Muscle of leg (tissue), 3 donors: ENCODE measurements at regions not wholly inside any gene's neighbourhood (a gene's known extent, or its start where the extent isn't known, plus 50 kb on each side); places are given as distances from the start of the nearest gene placed in this dataset.

ENCODE experiments used
- DNase-seq: peaks from one replicate; pipeline ENCODE4 v3.0.0; 2013
- H3K27ac ChIP-seq: one replicate; pipeline ENCODE4 v1.5.1; 2013; ENCODE audit warnings: mild to moderate bottlenecking, low read length, control low read depth
- H3K27me3 ChIP-seq: one replicate; pipeline ENCODE4 v1.6.1; 2013; ENCODE audit warnings: low read length; ENCODE audit not compliant: control insufficient read depth, insufficient read depth
- H3K36me3 ChIP-seq: one replicate; pipeline ENCODE4 v1.6.1; 2013; ENCODE audit warnings: low read length; ENCODE audit not compliant: control insufficient read depth, insufficient read depth
- H3K4me1 ChIP-seq: one replicate; pipeline ENCODE4 v1.6.1; 2013; ENCODE audit warnings: low read length; ENCODE audit not compliant: control insufficient read depth, insufficient read depth
- H3K4me3 ChIP-seq: one replicate; pipeline ENCODE4 v1.5.1; 2013; ENCODE audit warnings: low read length, control low read depth
- H3K9me3 ChIP-seq: replicated peaks from 2 replicates; pipeline ENCODE4 v1.6.1; 2013; ENCODE audit warnings: low read depth, low read length; ENCODE audit not compliant: control insufficient read depth
- WGBS: methylation state at CpG from one replicate; pipeline ENCODE4 v1.1.5; 2013; ENCODE audit warnings: missing lambda C conversion rate; ENCODE audit not compliant: insufficient coverage; 5-methylcytosine and 5-hydroxymethylcytosine counted together

GRCh38 chr11:79520086-79520485 is 79.3 kb upstream of the TENM4 start:
- WGBS, result 90% methylated on average over 4 of the region's 5 CpGs
- no peak for DNase-seq
- H3K36me3 ChIP-seq, result no peaks in the 10 kb centered on the region
- no peak overlapping the region for H3K27ac ChIP-seq
- H3K4me3 ChIP-seq, result no peak overlapping the region
- no peaks in the 10 kb centered on the region for H3K27me3 ChIP-seq
- no peaks in the 10 kb centered on the region for H3K4me1 ChIP-seq
- no peaks in the 10 kb centered on the region for H3K9me3 ChIP-seq

DNA sequence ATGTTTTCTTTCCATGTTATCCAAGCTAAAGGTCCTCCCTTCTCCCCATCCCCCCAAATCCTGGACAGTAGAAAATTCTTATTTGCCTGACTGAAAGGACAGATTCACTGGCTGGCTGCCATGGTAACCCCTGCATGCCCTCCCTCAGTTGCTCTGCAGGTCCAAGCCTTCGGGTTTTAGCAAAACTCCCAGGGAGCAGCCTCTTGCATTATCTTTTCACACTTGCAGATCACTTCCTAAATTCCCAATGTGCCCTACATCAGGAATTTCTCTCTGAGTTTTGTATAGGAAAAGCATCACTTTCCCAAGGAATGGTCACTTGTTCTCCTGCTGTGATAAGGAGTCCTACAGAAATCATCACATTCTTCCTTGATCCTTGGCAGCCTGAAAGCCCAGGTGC is 75.0 kb upstream of the TENM4 start:
- WGBS, result 40% methylated on average over 1 of the region's 1 CpG
- DNase-seq, result no peak
- Histone ChIP-seq H3K27ac (no peak overlapping the region), H3K36me3 (no peaks in the 10 kb centered on the region), H3K4me1 (no peaks in the 10 kb centered on the region), H3K4me3 (no peak overlapping the region), H3K9me3 (no peaks in the 10 kb centered on the region), H3K27me3 (no peaks in the 10 kb centered on the region)

DNA sequence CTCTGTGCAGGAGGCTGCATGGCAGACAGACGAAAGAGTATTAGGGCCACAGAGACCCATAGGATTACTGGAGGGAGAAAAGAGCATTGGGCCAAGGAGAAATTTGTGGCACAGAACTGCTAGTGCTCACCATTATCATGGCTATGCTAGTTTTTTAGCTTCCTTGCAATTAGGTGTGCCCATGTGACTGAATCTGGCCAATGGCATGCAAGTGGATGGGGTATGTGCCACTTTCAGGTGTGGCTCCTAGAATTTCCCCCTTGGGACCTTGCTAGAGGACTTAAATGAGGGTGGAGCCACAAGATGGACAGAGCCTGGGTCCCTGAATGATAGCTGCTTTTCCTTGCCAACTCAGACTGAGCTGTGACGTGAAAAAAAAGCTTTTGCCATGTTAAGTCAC is 73.9 kb upstream of the TENM4 start:
- no peaks in the 10 kb centered on the region for H3K36me3 ChIP-seq
- no CpG with 5 or more reads among the region's 2 CpGs for WGBS
- H3K27me3 ChIP-seq, result no peaks in the 10 kb centered on the region
- H3K4me1 ChIP-seq, result no peaks in the 10 kb centered on the region
- no peak for DNase-seq
- no peak overlapping the region for H3K27ac ChIP-seq
- H3K9me3 ChIP-seq, result no peaks in the 10 kb centered on the region
- no peak overlapping the region for H3K4me3 ChIP-seq

GRCh38 chr11:79514290-79514689 is 73.5 kb upstream of the TENM4 start:
- Histone ChIP-seq H3K36me3 (no peaks in the 10 kb centered on the region), H3K27ac (no peak overlapping the region), H3K27me3 (no peaks in the 10 kb centered on the region), H3K4me3 (no peak overlapping the region), H3K4me1 (no peaks in the 10 kb centered on the region), H3K9me3 (no peaks in the 10 kb centered on the region)
- no peak for DNase-seq
- WGBS, result 34% methylated on average over 2 of the region's 4 CpGs

- 33% methylated on average over 1 of the region's 4 CpGs for WGBS
- Histone ChIP-seq H3K4me3 (no peak overlapping the region), H3K4me1 (no peaks in the 10 kb centered on the region), H3K36me3 (no peaks in the 10 kb centered on the region), H3K27ac (no peak overlapping the region), H3K9me3 (no peaks in the 10 kb centered on the region), H3K27me3 (no peaks in the 10 kb centered on the region)
- DNase-seq, result no peak
These were observed 72.1 kb upstream of the TENM4 start for GRCh38 chr11:79512706-79513469.

GRCh38 chr11:79510960-79511359 is 70.1 kb upstream of the TENM4 start:
- Histone ChIP-seq H3K9me3 (no peaks in the 10 kb centered on the region), H3K27me3 (peaks cover 2% of the 10 kb centered on the region), H3K27ac (no peak overlapping the region), H3K4me1 (no peaks in the 10 kb centered on the region), H3K4me3 (no peak overlapping the region), H3K36me3 (no peaks in the 10 kb centered on the region)
- WGBS, result 57% methylated on average over 5 of the region's 9 CpGs
- no peak for DNase-seq

DNA sequence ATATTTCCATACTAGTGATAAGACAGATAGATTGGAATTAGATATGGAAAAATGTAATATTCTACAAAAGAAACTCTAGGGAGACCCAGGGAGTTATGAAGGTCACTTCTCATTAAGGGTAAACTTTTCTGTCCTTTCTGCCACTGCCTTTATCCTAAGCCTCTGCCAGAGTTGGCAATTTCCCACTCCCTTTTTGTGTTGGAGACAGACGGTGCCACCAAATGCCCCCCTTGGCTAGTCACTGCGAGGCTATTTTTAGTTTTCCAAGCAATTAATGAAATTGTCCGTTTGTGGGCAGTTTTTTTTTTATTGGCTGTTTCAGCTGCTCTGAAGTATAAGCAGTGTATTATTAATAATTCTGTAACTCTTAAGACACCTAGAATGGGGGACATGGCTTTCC is 67.6 kb upstream of the TENM4 start:
- no peak for DNase-seq
- peaks cover 4% of the 10 kb centered on the region for H3K4me1 ChIP-seq
- peaks cover 2% of the 10 kb centered on the region for H3K27me3 ChIP-seq
- no peak overlapping the region for H3K27ac ChIP-seq
- H3K9me3 ChIP-seq, result no peaks in the 10 kb centered on the region
- WGBS, result no CpG with 5 or more reads among the region's 3 CpGs
- no peaks in the 10 kb centered on the region for H3K36me3 ChIP-seq
- H3K4me3 ChIP-seq, result no peak overlapping the region

- WGBS, result 44% methylated on average over 3 of the region's 7 CpGs
- Histone ChIP-seq H3K27ac (no peak overlapping the region), H3K4me1 (peaks cover 11% of the 10 kb centered on the region), H3K27me3 (peaks cover 2% of the 10 kb centered on the region), H3K36me3 (no peaks in the 10 kb centered on the region), H3K4me3 (no peak overlapping the region), H3K9me3 (no peaks in the 10 kb centered on the region)
- DNase-seq, result no peak
These were observed 66.9 kb upstream of the TENM4 start for GRCh38 chr11:79507706-79508105.

GRCh38 chr11:79506734-79507344 is 66.0 kb upstream of the TENM4 start:
- WGBS, result 67% methylated on average over 5 of the region's 11 CpGs
- Histone ChIP-seq H3K4me3 (no peak overlapping the region), H3K9me3 (no peaks in the 10 kb centered on the region), H3K36me3 (no peaks in the 10 kb centered on the region), H3K27ac (no peak overlapping the region), H3K27me3 (peaks cover 2% of the 10 kb centered on the region), H3K4me1 (peaks cover 11% of the 10 kb centered on the region)
- no peak for DNase-seq

DNA sequence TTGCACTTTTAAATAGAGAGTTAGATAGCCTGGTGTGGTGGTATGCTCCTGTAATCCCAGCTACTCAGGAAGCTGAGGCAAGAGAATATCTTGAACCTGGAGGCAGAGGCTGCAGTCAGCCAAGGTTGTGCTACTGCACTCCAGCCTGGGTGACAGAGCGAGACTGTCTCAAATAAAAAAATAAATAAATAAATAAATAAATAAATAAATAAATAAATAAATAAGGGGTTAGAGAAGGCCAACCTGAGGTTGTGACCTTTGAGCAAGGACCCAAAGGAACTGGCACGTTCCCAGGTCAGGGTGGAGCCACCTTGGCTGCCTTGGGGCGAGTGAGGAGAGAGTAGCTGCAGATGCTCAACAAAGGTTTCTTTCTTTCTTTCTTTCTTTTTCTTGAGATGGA is 65.3 kb upstream of the TENM4 start:
- Histone ChIP-seq H3K27me3 (peaks cover 2% of the 10 kb centered on the region), H3K9me3 (no peaks in the 10 kb centered on the region), H3K4me3 (no peak overlapping the region), H3K4me1 (peaks cover 11% of the 10 kb centered on the region), H3K36me3 (no peaks in the 10 kb centered on the region), H3K27ac (no peak overlapping the region)
- no peak for DNase-seq
- no CpG with 5 or more reads among the region's 3 CpGs for WGBS
